Parathyroid adenoma (tissue), 2 donors: ENCODE measurements at regions not wholly inside any gene's neighbourhood (a gene's known extent, or its start where the extent isn't known, plus 50 kb on each side); places are given as distances from the start of the nearest gene placed in this dataset.

ENCODE experiments used
- H2AFZ ChIP-seq: fragments of 300-600 bp; sonication (generic); one replicate; pipeline ENCODE4 v1.7.0; 2017; ENCODE audit warnings: antibody characterized with exemption, mild to moderate bottlenecking
- H3K27ac ChIP-seq: fragments of 300-600 bp; sonication (generic); one replicate; pipeline ENCODE4 v1.7.0; 2017
- H3K27me3 ChIP-seq: fragments of 300-600 bp; sonication (generic); one replicate; pipeline ENCODE4 v1.7.0; 2017; ENCODE audit warnings: low read length; ENCODE audit not compliant: control insufficient read depth, insufficient read depth
- H3K36me3 ChIP-seq: fragments of 300-600 bp; sonication (generic); one replicate; pipeline ENCODE4 v1.7.0; 2017; ENCODE audit warnings: low read length; ENCODE audit not compliant: control insufficient read depth, insufficient read depth
- H3K4me1 ChIP-seq: fragments of 300-600 bp; sonication (generic); one replicate; pipeline ENCODE4 v1.7.0; 2017; ENCODE audit warnings: control low read depth
- H3K4me2 ChIP-seq: fragments of 300-600 bp; sonication (generic); one replicate; pipeline ENCODE4 v1.7.0; 2017; ENCODE audit warnings: low read length
- H3K4me3 ChIP-seq: fragments of 300-600 bp; sonication (generic); one replicate; pipeline ENCODE4 v1.7.0; 2017; ENCODE audit warnings: low read depth, low read length
- H3K79me2 ChIP-seq: fragments of 300-600 bp; sonication (generic); one replicate; pipeline ENCODE4 v1.7.0; 2017; ENCODE audit warnings: control low read depth
- H3K9ac ChIP-seq: fragments of 300-600 bp; sonication (generic); one replicate; pipeline ENCODE4 v1.7.0; 2017; ENCODE audit warnings: mild to moderate bottlenecking
- H3K9me3 ChIP-seq: fragments of 300-600 bp; sonication (generic); one replicate; pipeline ENCODE4 v1.7.0; 2017; ENCODE audit warnings: low read length; ENCODE audit not compliant: control insufficient read depth
- CTCF ChIP-seq: fragments of 300-600 bp; sonication (generic); IDR thresholded peaks from one replicate; pipeline ENCODE4 v1.7.0; 2017; ENCODE audit warnings: antibody characterized with exemption, mild to moderate bottlenecking
- donor health status: primary hyperparathyroidism.

DNA sequence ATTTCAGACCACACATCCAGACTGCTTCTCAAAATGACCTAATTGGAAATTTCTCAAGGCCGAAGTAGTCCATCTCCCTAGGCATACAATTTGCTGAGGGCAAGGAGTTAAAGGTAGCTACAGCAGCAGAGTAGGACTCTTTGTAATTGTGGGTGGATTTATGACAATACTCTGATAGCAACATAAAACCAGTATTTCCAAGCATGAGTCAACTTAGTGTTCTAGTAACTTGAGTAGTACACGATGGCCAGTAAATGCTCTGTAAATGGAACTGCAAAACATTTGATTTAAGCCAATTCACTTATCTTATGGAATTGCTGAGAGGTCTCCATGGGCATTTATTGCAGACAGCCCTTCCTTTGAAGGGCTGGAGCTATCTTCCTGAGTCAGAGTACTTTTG, 352.2 kb downstream of the PLK2 start:
- no peaks in the 10 kb centered on the region for H3K27me3 ChIP-seq
- TF ChIP-seq CTCF = no peak
- H3K9ac ChIP-seq = no peak overlapping the region
- no peak overlapping the region for H3K4me2 ChIP-seq
- H3K4me3 ChIP-seq = no peak overlapping the region
- no peaks in the 10 kb centered on the region for H3K9me3 ChIP-seq
- H2AFZ ChIP-seq = no peak overlapping the region
- no peaks in the 10 kb centered on the region for H3K4me1 ChIP-seq
- H3K27ac ChIP-seq = no peak overlapping the region
- H3K36me3 ChIP-seq = no peaks in the 10 kb centered on the region
- no peaks in the 10 kb centered on the region for H3K79me2 ChIP-seq

DNA sequence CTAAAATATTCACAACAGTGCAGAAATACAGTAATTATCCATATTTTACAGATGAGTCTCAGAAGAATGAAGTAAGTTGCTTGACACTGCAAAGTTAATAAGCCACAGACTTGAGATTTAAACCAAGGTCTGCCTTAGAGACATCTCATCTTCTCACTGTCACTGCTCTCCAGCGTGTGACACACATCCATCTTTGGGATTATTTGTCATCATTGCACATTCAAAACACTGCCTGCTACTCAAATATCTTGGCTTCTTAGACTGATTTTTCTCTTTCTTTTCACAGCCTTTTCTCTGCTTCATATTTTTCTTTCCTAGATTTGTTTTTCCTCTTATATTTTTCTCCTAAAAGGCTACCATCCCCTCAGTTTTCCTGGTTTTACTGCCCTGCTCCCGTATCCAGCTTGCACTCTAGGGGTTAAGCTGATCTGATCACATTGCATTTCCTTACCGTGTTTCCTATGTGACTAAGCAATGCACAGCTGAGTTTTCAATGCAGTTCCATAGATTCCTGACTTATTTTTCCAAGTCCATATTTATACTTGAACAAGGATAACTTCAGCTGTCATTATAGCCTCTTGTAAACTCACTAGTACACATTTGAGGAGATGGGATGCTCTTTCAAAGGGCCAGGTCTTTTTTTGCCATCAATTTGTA, 353.0 kb downstream of the PLK2 start:
- TF ChIP-seq CTCF = no peak
- H3K9ac ChIP-seq = no peak overlapping the region
- H3K4me1 ChIP-seq = no peaks in the 10 kb centered on the region
- H3K27me3 ChIP-seq = no peaks in the 10 kb centered on the region
- no peaks in the 10 kb centered on the region for H3K79me2 ChIP-seq
- no peaks in the 10 kb centered on the region for H3K9me3 ChIP-seq
- no peak overlapping the region for H3K4me3 ChIP-seq
- H3K27ac ChIP-seq = no peak overlapping the region
- no peaks in the 10 kb centered on the region for H3K36me3 ChIP-seq
- H2AFZ ChIP-seq = no peak overlapping the region
- H3K4me2 ChIP-seq = no peak overlapping the region

DNA sequence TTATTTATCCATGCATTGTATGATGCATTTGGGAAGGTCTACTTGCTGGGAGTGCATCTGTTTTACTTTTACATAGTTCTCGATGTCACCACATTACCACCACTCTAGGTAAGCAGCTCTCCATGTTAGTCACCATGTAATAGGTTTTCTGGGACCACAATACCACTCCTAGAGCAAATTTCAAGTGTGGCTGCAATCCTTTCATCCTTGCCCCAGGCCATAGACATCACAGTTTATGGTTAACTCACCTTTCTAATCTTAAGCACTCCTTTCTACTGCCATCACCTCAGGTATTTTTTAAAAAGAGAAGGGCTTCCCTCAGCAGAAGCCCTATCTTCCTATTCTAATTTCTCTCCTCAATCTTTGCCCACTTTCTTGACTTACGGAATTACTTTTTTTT, 354.1 kb downstream of the PLK2 start:
- no peaks in the 10 kb centered on the region for H3K9me3 ChIP-seq
- no peaks in the 10 kb centered on the region for H3K27me3 ChIP-seq

DNA sequence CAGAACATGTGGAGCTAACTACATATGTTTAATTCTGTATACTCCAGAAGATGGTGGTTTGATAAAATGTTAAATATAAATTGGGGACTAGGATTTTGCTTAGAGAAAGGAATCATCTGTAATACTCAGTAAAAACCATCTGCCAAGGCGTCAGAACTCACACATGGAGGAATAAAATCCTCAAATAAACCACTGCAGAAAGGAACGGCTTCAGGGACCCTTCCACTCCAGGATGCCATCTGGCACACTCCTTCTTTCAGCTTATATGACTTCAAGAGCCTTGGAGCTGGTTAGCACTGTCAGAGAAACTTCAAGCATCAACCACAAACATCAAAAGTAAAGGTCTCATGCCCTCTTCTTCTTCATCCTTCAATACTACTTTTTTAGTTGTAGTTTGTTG, 360.6 kb downstream of the PLK2 start:
- Histone ChIP-seq H3K4me3 (no peak overlapping the region), H3K9ac (no peak overlapping the region), H3K27me3 (no peaks in the 10 kb centered on the region), H3K4me2 (no peak overlapping the region), H3K79me2 (no peaks in the 10 kb centered on the region), H3K36me3 (no peaks in the 10 kb centered on the region), H3K4me1 (no peaks in the 10 kb centered on the region), H3K9me3 (no peaks in the 10 kb centered on the region), H2AFZ (no peak overlapping the region), H3K27ac (no peak overlapping the region)
- no peak for TF ChIP-seq CTCF

More for the DNA sequence above, 354.1 kb downstream of the PLK2 start:
- Histone ChIP-seq H3K79me2 (no peaks in the 10 kb centered on the region), H3K27ac (no peak overlapping the region), H3K4me3 (no peak overlapping the region), H3K36me3 (no peaks in the 10 kb centered on the region), H3K4me2 (no peak overlapping the region), H3K4me1 (no peaks in the 10 kb centered on the region), H2AFZ (no peak overlapping the region), H3K9ac (no peak overlapping the region)
- TF ChIP-seq CTCF = no peak

DNA sequence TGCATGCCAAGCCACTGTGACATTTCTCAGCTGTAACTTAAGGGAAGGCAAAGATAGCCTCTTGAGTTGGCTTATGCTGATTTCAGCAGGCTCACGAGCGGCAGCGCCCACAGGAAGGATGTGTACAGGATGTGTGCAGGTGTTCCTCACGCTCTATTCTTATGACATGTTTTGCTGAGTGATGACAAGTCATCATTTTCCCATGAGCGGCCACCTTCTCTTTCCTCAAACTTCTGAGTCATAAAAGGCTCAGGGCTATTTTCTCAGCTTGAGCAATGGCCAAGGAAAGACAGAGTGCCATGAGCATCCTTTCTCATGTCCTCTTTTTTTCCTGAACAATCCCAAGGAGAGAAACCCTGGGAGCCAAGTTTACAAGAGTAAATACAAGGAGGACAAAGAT, 365.9 kb downstream of the PLK2 start:
- H2AFZ ChIP-seq = no peak overlapping the region
- H3K27me3 ChIP-seq = no peaks in the 10 kb centered on the region
- H3K4me2 ChIP-seq = no peak overlapping the region
- no peak for TF ChIP-seq CTCF
- no peaks in the 10 kb centered on the region for H3K79me2 ChIP-seq
- H3K9ac ChIP-seq = no peak overlapping the region
- no peak overlapping the region for H3K27ac ChIP-seq
- H3K9me3 ChIP-seq = no peaks in the 10 kb centered on the region
- H3K4me1 ChIP-seq = no peaks in the 10 kb centered on the region
- H3K36me3 ChIP-seq = no peaks in the 10 kb centered on the region
- H3K4me3 ChIP-seq = no peak overlapping the region
